NCI-H146 treated with DMSO at 0.1 percent for 48 hours (cell line): ENCODE measurements at regions not wholly inside any gene's neighbourhood (a gene's known extent, or its start where the extent isn't known, plus 50 kb on each side); places are given as distances from the start of the nearest gene placed in this dataset.
A peak's percentile ranks its signal among the peaks of the same experiment; 100 is the strongest.

Experiments
- DNase-seq: peaks from one replicate; lab custom pipeline; 2025; ENCODE audit not compliant: unreplicated experiment; lab: John Stamatoyannopoulos, UW

DNA sequence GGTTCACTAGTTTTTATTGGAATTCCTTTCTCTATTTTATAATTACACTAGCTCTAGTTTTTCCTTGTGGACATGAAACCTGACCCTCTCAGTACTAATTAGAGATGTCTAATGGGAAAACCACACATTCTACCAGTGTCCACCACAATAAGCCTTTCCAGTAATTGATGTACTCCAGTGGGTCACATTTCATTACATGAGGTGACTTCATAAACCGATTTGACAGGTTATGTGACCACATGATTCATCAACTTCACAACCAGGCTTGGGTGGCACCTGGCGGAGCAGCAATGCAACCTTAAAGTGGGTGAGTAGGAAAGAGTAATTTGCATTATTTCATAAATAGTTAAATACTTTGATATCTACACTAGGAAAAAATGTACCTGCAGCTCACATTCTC, 284.2 kb upstream of the ADAMTS16 start:
- no peak for DNase-seq

DNA sequence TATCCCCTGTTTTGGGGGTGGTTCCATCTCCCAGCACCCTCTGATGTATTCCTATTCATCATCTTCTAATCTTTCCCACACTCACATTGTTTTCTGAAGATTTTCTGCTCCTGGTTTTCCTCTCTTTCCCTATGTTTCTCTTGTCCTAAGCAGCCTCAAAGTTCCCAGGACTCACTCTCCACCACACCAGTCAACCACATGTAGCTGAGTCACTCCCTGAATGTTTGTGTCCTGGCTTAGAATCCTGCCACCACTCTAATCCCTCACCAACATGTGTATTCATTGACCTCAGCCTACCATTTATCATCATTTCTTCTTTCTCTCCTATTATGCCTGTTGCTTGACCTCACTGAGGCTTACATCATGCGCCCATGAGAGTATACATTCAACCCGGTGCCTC, 282.4 kb upstream of the ADAMTS16 start:
- DNase-seq: no peak

DNA sequence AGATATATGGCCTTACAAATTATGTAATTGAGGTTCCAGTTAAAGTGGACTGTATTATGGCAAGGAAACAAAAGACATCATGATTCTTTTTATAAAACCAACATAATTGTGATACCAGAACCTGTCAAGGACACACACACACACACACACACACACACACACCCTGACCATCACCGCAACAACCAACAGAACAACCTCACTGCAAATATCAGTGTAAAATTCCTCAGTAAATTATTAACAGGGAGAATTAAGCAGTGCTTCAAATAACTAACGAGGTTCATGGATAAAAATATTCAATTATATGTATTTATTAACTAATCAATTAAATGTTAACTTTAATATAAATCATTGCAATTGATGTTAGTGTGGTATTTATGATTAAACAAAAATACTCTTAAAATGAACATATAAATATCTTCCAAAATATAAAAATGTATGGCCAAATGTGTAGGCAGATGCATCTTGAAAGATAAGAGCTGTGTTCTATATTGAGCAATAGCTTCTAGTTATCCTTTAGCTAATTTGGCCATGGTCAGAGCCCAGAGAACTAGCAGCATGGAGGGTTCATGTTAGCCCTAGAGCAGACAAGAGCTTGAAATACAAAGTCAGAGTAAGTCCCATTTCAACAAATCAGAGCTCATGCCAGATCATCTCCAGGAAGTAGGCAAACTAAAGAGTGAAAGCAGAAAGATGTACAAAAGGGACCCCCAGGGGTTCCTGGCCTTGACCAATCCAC, 280.5 kb upstream of the ADAMTS16 start:
- no peak for DNase-seq

DNA sequence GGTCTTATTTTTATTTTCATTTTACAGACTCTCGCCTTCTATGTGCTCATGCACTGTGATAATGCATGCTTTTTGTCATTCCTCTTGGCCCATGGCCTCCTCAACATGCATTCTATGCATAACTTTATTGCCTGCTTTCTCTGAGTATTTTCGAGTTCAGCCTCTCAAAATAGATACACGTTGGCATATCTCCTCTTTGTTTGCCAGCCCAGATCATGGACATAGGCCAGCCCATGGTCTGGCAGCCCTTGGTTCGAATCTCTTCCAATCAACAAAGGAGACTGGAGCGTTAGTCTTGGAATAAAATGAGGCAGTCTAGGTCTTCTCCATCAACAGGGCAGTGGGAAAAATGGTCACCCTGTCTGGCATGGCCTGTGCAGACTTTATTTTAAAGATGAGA, 279.5 kb upstream of the ADAMTS16 start:
- no peak for DNase-seq

DNA sequence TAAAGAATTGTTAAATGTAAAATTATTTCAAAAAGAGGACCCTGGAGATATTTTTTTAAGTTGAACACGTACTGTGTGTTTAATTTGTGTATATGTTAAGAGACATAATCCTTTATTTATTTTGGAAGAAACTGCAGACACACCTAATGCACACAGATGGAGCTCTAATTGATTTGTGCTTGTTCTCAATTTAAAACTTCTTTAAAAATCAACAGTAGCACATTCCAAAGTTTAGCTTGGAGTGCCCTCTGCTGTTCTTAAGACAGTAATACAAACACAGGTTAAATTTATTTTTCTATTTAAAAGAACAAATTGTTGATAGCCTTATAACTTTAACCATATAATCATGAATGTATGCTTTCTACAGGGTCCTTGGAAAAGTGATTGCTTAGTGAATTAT, 277.6 kb upstream of the ADAMTS16 start:
- DNase-seq: no peak

DNA sequence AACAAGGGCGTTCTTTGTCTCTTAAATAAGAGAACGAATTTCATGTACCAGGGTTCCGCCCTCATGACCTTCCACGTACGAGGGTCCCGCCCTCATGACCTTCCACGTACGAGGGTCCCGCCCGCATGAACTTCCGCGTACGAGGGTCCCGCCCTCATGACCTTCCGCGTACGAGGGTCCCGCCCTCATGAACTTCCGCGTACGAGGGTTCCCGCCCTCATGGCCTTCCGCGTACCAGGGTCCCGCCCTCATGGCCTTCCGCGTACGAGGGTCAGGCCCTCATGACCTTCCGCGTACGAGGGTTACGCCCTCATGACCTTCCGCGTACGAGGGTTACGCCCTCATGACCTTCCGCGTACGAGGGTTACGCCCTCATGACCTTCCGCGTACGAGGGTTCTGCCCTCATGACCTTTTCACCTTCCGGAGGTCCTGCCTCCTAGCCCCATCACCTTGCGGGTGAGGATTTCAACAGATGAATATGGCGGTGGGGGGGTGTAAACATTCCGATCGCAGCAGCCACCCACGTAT, 273.9 kb upstream of the ADAMTS16 start:
- DNase-seq: no peak

DNA sequence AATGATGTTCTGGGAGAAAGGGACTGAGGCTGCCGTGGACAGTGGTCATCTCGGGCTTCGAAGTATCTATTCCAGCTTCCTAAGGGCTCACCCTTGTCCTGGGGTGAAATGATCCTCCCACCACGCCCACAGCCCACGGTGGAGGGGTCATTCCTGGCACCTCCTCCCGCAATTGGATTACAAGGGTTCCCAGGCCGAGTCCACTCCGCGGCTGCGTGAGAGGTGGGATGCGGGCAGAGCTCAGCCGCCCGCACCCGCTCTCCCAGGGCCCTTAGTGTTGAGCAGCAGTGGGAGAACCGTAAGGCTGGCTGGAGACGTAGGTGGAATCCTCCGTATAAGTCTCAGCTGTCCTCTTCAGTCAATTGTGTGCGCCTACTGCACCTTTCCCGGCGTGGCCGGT, 273.3 kb upstream of the ADAMTS16 start:
- DNase-seq: no peak

DNA sequence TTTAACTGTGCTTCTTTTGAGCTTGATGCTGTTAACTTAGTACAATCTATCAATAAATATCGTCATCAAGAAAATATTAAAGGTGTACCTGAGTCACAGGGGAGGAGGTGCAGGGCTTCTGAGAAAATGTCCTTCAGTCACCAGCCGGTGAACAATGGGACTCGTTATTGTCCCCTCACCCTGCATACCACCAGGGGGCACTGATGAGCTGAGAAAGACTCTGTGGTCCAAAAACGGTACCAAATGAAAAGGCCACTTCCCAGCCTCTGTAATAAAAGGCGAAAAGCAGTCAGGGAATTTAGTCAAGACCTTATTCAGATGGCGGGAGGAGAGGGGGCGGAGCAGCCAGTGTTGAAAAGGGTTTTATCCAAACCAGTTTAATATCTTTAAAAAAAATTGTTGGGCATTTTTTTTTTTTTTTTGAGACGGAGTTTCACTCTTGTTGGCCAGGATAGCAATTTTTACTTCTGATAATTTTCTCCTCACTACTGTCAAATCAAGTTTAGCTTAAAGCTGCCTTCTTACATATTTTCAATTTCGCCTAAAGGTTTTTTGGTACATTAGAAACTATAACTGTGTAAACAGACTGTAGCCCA, 271.9 kb upstream of the ADAMTS16 start:
- peak; percentile 13 for DNase-seq

DNA sequence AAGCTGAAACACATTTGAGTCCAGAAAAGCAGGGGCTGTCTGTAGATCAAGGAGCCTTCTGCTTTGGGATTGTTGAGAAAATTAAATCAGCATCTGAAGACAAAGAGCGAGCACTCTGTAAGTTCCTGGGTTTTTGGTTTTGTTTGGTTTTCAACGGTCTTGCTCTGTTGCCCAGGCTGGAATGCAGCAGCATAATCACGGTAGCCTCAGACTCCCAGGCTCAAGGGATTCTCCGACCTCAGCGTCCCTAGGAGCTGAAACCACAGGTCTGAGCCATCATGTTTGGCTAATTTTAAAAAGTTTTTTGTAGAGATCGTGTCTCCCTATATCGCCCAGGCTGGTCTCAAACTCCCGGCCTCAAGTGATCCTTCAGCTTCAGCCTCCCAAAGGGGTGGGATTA, 266.5 kb upstream of the ADAMTS16 start:
- DNase-seq: no peak

DNA sequence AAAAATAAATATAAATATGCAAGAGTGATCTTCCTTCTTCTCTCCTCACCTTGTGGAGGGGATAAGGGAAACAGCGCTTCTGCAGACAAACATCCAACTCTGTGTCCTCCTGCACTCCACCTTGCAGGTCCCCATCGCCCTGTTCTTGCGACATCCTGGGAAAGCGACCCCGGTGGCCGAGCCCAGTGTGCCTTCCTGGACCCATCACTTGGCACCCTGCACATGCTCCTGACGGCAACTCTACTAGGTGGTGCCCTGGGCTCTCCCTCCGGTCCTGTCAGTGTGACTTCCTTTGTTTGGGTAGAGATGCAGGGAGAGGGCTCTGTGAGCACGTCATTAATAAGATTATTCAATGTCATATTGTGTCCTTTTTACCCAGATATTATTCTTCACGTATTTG, 266.0 kb upstream of the ADAMTS16 start:
- DNase-seq: no peak

DNA sequence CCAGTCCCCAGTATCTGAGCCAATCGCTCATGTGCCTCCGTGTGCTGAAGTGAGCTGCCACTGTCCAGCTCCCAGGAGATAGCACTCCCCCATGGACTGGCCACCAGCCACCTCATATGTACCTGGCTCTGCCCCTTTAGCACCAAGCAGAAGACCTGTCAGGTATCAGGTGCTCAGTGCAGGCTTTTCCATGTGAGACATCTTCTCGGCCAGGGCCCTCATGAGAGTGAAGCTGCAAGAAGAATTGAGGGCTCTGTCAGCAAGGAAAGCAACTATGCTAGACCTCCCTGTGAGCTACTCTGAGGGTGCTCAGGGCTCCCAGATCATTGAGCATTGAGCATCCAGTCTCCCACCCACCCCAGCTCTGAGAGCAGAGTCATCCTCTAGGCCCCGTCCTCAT, 264.2 kb upstream of the ADAMTS16 start:
- no peak for DNase-seq

DNA sequence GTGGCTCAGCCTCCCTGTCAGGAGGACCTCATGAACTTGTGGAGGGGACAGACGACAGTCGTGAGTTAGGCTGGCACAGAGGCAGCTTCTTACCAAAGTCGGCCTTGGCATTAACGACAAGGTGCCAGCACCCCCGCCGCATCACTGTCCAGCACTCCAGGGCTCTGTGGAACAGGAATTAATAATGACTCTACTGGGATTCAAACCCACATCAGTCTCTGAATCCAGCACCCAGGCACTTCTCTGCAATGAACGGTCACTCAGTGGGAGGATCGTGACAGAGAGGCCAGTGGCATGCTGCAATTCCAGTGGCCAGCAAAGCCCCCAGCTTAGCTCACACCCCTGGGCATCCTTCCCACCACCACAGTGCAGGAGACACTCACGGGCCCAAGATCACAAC, 263.3 kb upstream of the ADAMTS16 start:
- no peak for DNase-seq

DNA sequence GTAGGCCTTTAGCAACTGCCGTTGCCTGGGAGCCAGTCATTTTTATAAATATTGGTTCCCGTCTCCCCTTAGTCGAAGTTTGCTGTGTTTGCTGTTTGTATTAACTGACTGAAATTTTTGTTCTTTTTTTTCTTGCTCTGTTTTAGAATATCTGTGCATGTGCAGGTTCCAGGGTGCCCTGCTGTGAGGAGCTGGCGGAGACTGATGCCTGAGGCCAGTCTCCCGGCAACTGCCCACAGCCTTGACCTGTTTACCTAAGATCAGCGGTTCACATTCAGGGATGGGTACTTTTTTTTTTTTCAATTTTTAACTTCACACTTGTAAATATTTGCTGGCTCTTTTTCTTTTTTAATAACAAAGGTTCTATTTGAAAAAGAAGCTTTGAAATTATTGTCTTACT, 262.6 kb upstream of the ADAMTS16 start:
- DNase-seq: no peak

DNA sequence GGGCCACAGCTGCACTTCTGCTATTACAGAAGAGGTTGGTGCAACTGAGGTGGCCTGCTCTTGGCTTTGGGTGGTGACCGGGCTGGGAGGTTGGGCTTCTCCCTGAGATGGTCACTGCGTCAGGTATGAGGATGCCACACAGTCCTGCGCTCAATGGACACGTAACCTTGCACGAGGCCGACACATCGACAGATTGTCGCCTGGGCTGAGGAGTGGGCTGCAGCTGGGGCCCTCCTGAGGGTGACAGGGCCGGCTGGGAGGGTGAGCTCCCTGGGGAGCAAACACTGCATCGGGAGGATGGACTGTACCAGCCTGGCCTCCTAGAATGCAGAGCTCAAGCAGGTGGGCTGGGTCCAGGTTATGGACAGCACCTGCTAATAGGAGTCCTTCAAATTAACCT, 261.1 kb upstream of the ADAMTS16 start:
- DNase-seq: no peak

DNA sequence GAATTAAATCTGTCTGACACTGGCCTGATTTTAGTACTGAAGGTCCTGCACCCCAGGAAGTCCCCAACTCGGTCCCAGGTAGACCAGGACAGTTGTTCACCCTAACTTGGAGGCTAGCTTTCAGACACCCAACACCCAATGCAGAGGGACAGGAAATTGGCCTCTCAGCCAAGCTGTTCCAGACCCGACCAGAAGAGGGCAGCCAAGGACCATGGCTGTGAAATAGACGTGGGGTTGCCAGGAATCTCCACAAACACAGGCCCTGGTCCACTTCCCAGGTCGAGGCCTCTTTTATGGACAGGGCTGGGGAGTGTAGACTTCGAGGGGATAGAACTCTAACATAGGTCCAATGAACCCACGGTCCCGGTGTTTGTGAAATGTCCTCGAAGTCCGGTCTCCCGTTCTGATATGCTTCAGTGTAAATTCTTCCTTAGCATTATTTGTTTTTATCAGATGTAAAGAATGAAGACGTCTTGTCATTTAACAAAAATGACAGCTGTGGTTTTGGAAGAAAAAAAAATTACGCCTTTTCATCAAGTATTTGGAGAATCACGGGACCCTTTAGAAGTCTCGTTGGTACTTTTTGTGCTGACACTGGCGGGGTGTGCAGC, 260.3 kb upstream of the ADAMTS16 start:
- no peak for DNase-seq

DNA sequence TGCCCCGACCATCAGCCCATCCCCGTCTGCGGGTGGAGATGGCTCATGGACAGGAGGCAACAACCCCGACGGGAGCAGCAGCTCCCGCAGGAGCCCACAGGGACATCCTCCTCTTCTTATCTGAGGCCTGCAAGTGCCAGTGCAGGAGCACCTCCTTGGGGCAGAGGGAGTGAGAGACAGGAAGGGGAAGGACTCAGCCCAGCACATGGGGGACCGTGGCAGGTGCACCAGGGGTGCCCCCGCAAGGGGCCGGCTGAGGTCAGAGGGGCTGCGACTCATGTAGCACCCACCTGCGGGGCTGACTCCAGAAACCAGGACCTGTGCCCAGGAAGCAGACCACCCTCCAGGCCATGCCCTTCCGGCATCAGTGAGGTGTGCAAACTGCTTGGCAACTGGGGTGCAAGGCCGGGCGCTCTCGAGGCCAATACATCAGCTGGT, 259.8 kb upstream of the ADAMTS16 start:
- no peak for DNase-seq

DNA sequence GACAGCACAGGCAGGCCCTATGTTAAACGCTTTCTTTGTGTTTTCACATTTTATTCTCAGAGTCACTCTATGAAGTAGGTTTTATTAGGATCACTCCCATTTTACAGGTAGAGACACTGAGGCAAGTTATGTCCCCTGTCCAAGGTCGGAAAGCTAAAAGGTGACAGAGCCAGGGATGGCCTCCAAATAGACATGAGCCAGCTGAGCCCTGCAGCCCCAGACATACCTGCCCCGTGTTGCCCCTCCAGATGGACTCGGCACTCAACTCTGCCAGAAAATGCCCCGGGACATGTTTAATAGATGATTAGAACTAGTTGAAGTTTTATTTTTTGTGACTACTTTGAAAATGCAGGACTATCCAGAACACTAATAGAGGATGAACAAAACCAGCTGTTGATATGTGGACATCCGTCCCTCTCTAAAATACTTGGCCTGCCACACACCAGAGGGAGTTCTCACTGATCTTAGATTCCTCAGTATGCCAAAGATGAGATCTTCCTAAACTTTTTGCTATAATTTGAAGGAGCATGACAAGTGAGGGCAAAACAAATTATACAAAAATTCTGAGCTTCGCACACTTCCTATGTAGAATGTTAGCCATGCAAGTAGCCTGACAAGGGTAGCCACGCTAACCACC, 258.6 kb upstream of the ADAMTS16 start:
- DNase-seq: no peak

DNA sequence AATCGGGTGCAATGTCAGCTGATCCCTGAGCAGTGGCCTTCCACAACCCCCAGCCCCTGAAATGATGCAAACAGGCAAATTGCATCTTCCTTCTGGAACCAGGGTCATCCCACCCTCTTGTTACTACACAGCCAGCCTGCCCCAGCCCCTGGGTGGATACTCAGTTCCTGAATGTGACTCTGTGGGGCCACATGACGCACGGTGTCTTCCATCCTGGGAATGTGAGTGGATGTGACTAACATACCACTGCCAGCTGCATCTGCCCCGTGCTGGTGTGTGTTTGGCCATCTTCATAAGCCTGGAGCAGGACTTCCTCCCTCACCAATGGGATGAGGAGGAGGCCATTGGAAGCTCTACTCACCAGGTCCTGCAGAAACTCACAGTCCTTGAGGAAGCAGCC, 257.9 kb upstream of the ADAMTS16 start:
- DNase-seq: no peak

DNA sequence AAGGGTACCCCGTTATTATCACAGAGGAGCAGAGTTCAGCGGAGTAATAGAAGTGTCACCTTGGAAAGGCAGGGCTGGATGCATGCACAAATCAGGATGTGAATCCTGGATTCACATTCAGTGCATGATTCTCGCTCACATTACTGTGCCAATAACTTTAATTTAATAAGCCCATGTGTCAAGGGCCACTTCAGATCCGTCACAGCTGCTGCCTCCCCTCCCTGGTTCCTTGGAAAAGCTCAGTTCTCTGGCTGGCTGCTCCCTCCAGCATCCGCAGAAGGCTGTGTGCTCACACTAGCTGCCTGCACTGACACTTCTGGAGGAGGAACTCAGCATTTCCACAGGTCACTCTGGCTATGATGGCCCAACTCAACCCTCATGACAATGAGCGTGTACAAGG, 256.8 kb upstream of the ADAMTS16 start:
- no peak for DNase-seq

DNA sequence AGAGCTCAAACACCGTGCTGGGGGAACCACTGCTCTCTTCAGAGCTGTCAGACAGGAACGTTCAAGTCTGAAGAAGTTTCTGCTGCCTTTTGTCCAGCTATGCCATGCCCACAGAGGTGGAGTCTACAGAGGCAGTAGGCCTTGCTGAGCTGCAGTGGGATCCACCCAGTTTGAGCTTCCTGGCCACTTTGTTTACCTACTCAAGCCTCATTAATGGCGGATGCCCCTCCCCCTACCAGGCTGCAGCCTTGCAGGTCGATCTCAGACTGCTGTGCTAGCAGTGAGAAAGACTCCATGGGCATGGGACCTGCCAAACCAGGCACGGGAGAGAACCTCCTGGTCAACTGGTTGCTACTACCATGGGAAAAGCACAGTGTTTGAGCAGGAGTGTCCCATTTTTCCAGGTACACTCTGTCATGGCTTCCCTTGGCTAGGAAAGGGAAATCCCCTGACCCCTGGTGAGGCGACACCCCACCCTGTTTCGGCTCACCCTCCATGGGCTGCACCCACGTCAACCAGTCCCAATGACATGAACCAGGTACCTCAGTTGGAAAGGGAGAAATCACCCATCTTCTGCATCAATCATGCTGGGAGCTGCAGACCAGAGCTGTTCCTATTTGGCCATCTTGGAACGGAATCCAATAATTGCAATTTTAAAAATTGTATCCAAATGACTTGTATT, 246.9 kb upstream of the ADAMTS16 start:
- no peak for DNase-seq

DNA sequence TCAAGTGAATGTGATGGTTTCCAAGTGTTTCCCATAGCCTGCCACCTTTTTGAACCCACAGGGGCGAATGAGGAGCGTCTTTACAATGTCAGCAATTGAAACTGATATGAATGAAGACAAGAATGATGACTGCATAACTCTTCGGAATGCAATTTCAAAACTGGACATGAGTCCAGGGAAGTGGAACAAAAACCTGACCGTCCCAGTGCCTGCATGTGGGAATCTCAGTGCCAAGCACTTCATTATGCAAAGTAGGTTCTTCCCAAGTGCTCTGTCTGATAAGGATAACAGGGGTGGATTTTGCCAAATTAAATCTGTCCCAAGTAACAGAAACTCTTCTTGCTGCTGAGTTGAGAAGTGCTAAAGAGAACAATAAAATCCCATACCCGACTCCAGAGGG, 243.8 kb upstream of the ADAMTS16 start:
- DNase-seq: no peak
